ENCODE measurements at regions not wholly inside any gene's neighbourhood (a gene's known extent, or its start where the extent isn't known, plus 50 kb on each side); places are given as distances from the start of the nearest gene placed in this dataset.

- TF ChIP-seq CTCF (IDR thresholded peaks at IDR 0.05 in 8 of 11, conservative IDR thresholded peaks at IDR 0.05 in 3 of 11) (no peak), POLR2AphosphoS5 (IDR thresholded peaks at IDR 0.05) (no peak), POLR2A (IDR thresholded peaks at IDR 0.05) (no peak)
Observed at GRCh38 chr4:4633431-4633830, 91.6 kb upstream of the STX18 start.

All from spleen (tissue), 7 donors.